A549 (cell line): ENCODE measurements at regions not wholly inside any gene's neighbourhood (a gene's known extent, or its start where the extent isn't known, plus 50 kb on each side); places are given as distances from the start of the nearest gene placed in this dataset.

Experiments used
- EP300 ChIP-seq, 2 experiments: fragments of >200 bp; sonication (Bioruptor Twin); formaldehyde crosslinking; IDR thresholded peaks; 2 replicates in 1 of 2; 3 replicates in 1 of 2; pipeline ENCODE4 v1.6.1; 2016 to 2017
- POLR2A ChIP-seq: IDR thresholded peaks from 2 replicates; pipeline ENCODE4 v1.6.1; 2012; ENCODE audit warnings: mild to moderate bottlenecking, low read length
- RFX5 ChIP-seq: fragments of 450-650 bp; IDR thresholded peaks from 2 replicates; pipeline ENCODE4 v1.7.1; 2014; ENCODE audit warnings: antibody characterized with exemption, mild to moderate bottlenecking, moderate library complexity

DNA sequence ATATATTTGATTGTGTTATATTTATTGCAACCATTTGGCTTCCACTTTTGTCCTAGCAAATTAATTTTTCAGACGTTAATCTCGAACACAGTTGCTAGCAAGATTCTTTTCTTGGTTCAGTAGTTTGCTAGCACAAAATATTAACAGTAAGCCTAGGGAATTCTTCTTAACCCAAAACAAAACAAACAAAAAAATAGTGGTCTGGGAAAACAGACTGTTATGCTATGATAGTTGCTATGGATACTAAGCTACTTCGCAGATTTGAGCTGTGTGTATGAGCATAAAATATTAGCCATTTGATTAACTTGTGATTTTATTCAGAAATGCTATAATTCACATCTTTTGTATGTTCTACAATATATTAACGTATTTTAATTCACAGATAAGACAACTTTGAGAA, 541.5 kb upstream of the NETO1 start:
- TF ChIP-seq POLR2A (no peak), EP300 (IDR thresholded peaks at IDR 0.05) (no peak), RFX5 (no peak)
